GM23338 (cell line): ENCODE measurements at regions not wholly inside any gene's neighbourhood (a gene's known extent, or its start where the extent isn't known, plus 50 kb on each side); places are given as distances from the start of the nearest gene placed in this dataset.

Experiments
- ATAC-seq: fragments of 200-7000 bp; cut with Tn5 transposase; 3 replicates; pipeline ENCODE4 v1.9.1; 2020
- DNase-seq: peaks from one replicate; pipeline ENCODE4 v3.0.0-alpha.2; 2015; ENCODE audit warnings: low spot score
- H2AFZ ChIP-seq: fragments of 200-600 bp; sonication (generic); 2 replicates; pipeline ENCODE4 v1.8.0; 2016; ENCODE audit warnings: antibody characterized with exemption, mild to moderate bottlenecking, moderate library complexity
- H3F3A ChIP-seq: fragments of 200-600 bp; sonication (generic); replicated peaks from 2 replicates; pipeline ENCODE4 v1.8.0; 2017; ENCODE audit warnings: antibody characterized with exemption, mixed run types, low read depth
- H3K27ac ChIP-seq: fragments of 200-600 bp; sonication (generic); 2 replicates; pipeline ENCODE4 v1.6.1; 2016; ENCODE audit warnings: low read depth
- H3K27me3 ChIP-seq: fragments of 200-600 bp; sonication (generic); 2 replicates; pipeline ENCODE4 v1.8.0; 2016; ENCODE audit warnings: mild to moderate bottlenecking, mixed run types, moderate library complexity; ENCODE audit not compliant: insufficient read depth
- H3K36me3 ChIP-seq: fragments of 200-600 bp; sonication (generic); 2 replicates; pipeline ENCODE4 v1.8.0; 2016; ENCODE audit warnings: mild to moderate bottlenecking; ENCODE audit not compliant: insufficient read depth
- H3K4me1 ChIP-seq: fragments of 200-600 bp; sonication (generic); 2 replicates; pipeline ENCODE4 v1.8.0; 2016; ENCODE audit warnings: mild to moderate bottlenecking, moderate library complexity; ENCODE audit not compliant: insufficient read depth
- H3K4me2 ChIP-seq: fragments of 200-600 bp; sonication (generic); 2 replicates; pipeline ENCODE4 v1.7.1; 2017; ENCODE audit warnings: mixed run types
- H3K4me3 ChIP-seq: fragments of 200-600 bp; sonication (generic); 2 replicates; pipeline ENCODE4 v1.6.1; 2016; ENCODE audit warnings: mixed run types
- H3K79me2 ChIP-seq: fragments of 200-600 bp; sonication (generic); replicated peaks from 2 replicates; pipeline ENCODE4 v1.8.0; 2017; ENCODE audit warnings: mild to moderate bottlenecking; ENCODE audit not compliant: insufficient read depth
- H3K9me2 ChIP-seq: fragments of 200-600 bp; sonication (generic); 2 replicates; pipeline ENCODE4 v1.8.0; 2017; ENCODE audit not compliant: insufficient read depth
- H4K20me1 ChIP-seq: fragments of 200-600 bp; sonication (generic); replicated peaks from 2 replicates; pipeline ENCODE4 v1.8.0; 2017; ENCODE audit warnings: mild to moderate bottlenecking; ENCODE audit not compliant: insufficient read depth
- H3K27ac Mint-ChIP-seq: 2 replicates; pipeline ENCODE4 v1.8.0; 2020; ENCODE audit warnings: inconsistent platforms, mild to moderate bottlenecking, moderate library complexity, mixed read lengths
- H3K27me3 Mint-ChIP-seq: 3 replicates; pipeline ENCODE4 v1.8.0; 2022; ENCODE audit warnings: low read depth, mild to moderate bottlenecking, moderate library complexity, mixed read lengths, inconsistent platforms; ENCODE audit not compliant: insufficient read depth, poor library complexity
- H3K36me3 Mint-ChIP-seq: 3 replicates; pipeline ENCODE4 v1.8.0; 2021; ENCODE audit warnings: low read depth, mild to moderate bottlenecking, inconsistent platforms, moderate library complexity, mixed read lengths
- H3K4me1 Mint-ChIP-seq: 3 replicates; pipeline ENCODE4 v1.8.0; 2020; ENCODE audit warnings: mild to moderate bottlenecking, inconsistent platforms, mixed read lengths
- H3K4me3 Mint-ChIP-seq: 3 replicates; pipeline ENCODE4 v1.8.0; 2021; ENCODE audit warnings: moderate library complexity, mild to moderate bottlenecking, inconsistent platforms, mixed read lengths
- H3K9me3 Mint-ChIP-seq: 3 replicates; pipeline ENCODE4 v1.8.0; 2020; ENCODE audit warnings: moderate library complexity, mild to moderate bottlenecking, inconsistent platforms, mixed read lengths
- CREB1 ChIP-seq: fragments of 250-450 bp; sonication (Bioruptor Pico); IDR thresholded peaks from 2 replicates; pipeline ENCODE4 v1.5.0; 2020; ENCODE audit warnings: low read depth, mild to moderate bottlenecking, moderate library complexity
- CTCF ChIP-seq, 2 experiments: fragments of 200-600 bp in 1 of 2; sonication (generic) in 1 of 2; conservative IDR thresholded peaks; 2 replicates each; pipeline versions ENCODE4 v1.5.1 to v1.6.1; 2016 to 2017; ENCODE audit warnings: antibody characterized with exemption in 2 of 2, low read depth in 2 of 2, mild to moderate bottlenecking in 2 of 2, moderate library complexity in 1 of 2
- ETS1 ChIP-seq: IDR thresholded peaks from 2 replicates; pipeline ENCODE4 v1.6.1; 2016; ENCODE audit warnings: antibody characterized with exemption
- EZH2 ChIP-seq: fragments of 200-600 bp; sonication (generic); IDR thresholded peaks from one replicate; pipeline ENCODE4 v1.8.0; 2017; ENCODE audit warnings: antibody characterized with exemption, mild to moderate bottlenecking, low read depth; ENCODE audit not compliant: unreplicated experiment
- EZH2phosphoT487 ChIP-seq: fragments of 200-600 bp; sonication (generic); IDR thresholded peaks from one replicate; pipeline ENCODE4 v1.8.1; 2018; ENCODE audit warnings: antibody characterized with exemption; ENCODE audit not compliant: unreplicated experiment
- NANOG ChIP-seq: IDR thresholded peaks from 2 replicates; pipeline ENCODE4 v1.6.1; 2016; ENCODE audit warnings: antibody characterized with exemption, borderline replicate concordance
- POLR2AphosphoS5 ChIP-seq: IDR thresholded peaks from 2 replicates; pipeline ENCODE4 v1.6.1; 2016; ENCODE audit warnings: antibody characterized with exemption, low read depth
- ZNF114 ChIP-seq: fragments of 250-450 bp; sonication (Bioruptor Pico); IDR thresholded peaks from 2 replicates; pipeline ENCODE4 v1.5.0; 2020; ENCODE audit warnings: mild to moderate bottlenecking, moderate library complexity
- ZNF331 ChIP-seq: fragments of 250-450 bp; sonication (Bioruptor Pico); IDR thresholded peaks from 2 replicates; pipeline ENCODE4 v1.5.0; 2020; ENCODE audit warnings: low read depth, mild to moderate bottlenecking, moderate library complexity

DNA sequence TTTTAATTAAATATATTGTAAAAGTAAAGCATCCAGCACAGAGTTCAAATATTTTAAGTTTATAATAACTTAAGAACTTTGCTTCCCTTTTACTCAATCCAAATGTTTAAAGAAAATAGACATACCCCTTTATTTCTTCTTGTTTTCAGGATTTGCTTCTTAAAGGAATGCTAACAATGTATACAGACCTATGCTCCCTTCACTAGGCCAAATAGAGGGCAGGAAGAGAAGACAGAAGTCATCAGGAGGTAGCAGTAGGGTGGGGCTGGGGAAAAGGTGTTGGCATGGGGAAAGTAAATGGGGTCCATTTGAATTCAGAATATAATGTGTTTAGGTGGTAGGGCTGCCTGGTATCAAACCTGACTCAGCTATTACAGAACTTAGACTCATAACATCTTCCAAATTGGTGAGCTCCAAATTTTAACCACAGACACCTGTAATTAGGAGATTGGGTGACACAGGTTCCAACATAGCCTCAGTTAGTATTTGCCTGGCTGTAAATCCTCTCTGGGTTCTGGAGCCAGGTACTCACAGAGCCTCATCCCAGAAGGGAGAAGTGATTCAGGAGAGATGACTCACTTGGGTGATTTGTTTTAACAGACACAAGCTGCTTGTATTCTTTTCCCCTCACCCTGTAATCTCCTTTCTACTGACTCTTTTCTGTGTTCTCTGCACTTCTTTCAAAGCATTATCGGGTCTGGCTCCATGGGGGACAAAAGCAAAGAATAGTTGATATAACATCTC is 60.1 kb upstream of the DUSP10 start (continued):
- TF ChIP-seq CREB1 (CRISPR knock-in tag) = no peak
- no peak for TF ChIP-seq ZNF114 (CRISPR knock-in tag)
- TF ChIP-seq POLR2AphosphoS5 = no peak
- TF ChIP-seq ETS1 = no peak
- TF ChIP-seq EZH2phosphoT487 = no peak

- H3K27me3 ChIP-seq = no peaks in the 10 kb centered on the region
- peaks cover 5% of the 10 kb centered on the region for H3K27me3 Mint-ChIP-seq
- DNase-seq (no peak), ATAC-seq (no peak)
- no peaks in the 10 kb centered on the region for H4K20me1 ChIP-seq
- no peak for TF ChIP-seq POLR2AphosphoS5
- no peak for TF ChIP-seq ZNF331 (CRISPR knock-in tag)
- no peak for TF ChIP-seq ZNF114 (CRISPR knock-in tag)
- TF ChIP-seq NANOG = no peak
- TF ChIP-seq ETS1 = no peak
- no peak for TF ChIP-seq EZH2
- TF ChIP-seq CTCF (conservative IDR thresholded peaks at IDR 0.05; ENCODE audit: low read depth in 2 of 2) = no peak
- no peak for TF ChIP-seq CREB1 (CRISPR knock-in tag)
- 0 out of 2 replicates have a peak, but pooled peaks cover 3% of the 10 kb centered on the region for H3K9me2 ChIP-seq
- H3K27ac ChIP-seq = no peak overlapping the region
- H3K27ac Mint-ChIP-seq = no peak overlapping the region
- no peaks in the 10 kb centered on the region for H3K79me2 ChIP-seq
- no peak overlapping the region for H3K4me3 ChIP-seq
- H3K36me3 Mint-ChIP-seq = no peaks in the 10 kb centered on the region
- H3K4me1 Mint-ChIP-seq = peaks cover 4% of the 10 kb centered on the region; the same call in 1 of the 3 replicates
- no peaks in the 10 kb centered on the region for H3K9me3 Mint-ChIP-seq
- no peaks in the 10 kb centered on the region for H3F3A ChIP-seq
- no peak overlapping the region for H3K4me2 ChIP-seq
- peaks cover 4% of the 10 kb centered on the region; the same call in 1 of the 2 replicates for H3K4me1 ChIP-seq
- H2AFZ ChIP-seq = no peak overlapping the region
- no peaks in the 10 kb centered on the region for H3K36me3 ChIP-seq
- H3K4me3 Mint-ChIP-seq = no peak overlapping the region
Observed at GRCh38 chr1:221801251-221801661, 59.4 kb upstream of the DUSP10 start.
